ENCODE measurements at regions not wholly inside any gene's neighbourhood (a gene's known extent, or its start where the extent isn't known, plus 50 kb on each side); places are given as distances from the start of the nearest gene placed in this dataset.

DNA sequence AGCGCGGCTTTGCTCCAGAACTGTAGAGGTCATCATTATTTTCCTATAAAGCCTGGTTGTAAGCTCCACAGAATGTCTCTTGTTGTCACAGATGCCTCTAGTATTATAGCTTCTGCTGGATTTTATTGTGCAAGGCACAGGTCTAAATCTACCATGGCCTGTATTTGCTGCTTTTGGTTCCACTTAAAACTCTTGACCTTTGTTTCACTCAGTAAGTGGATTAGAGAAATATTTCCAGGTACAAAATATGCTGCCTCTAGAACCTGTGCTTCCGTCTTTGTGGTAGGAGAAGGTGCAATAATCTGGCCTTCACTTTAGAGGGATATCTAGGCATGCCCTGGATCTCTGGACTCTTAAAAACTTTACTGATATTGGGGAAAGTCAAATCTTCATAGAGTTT, 476.6 kb upstream of the CD180 start:
- TF ChIP-seq, protein P1, sequence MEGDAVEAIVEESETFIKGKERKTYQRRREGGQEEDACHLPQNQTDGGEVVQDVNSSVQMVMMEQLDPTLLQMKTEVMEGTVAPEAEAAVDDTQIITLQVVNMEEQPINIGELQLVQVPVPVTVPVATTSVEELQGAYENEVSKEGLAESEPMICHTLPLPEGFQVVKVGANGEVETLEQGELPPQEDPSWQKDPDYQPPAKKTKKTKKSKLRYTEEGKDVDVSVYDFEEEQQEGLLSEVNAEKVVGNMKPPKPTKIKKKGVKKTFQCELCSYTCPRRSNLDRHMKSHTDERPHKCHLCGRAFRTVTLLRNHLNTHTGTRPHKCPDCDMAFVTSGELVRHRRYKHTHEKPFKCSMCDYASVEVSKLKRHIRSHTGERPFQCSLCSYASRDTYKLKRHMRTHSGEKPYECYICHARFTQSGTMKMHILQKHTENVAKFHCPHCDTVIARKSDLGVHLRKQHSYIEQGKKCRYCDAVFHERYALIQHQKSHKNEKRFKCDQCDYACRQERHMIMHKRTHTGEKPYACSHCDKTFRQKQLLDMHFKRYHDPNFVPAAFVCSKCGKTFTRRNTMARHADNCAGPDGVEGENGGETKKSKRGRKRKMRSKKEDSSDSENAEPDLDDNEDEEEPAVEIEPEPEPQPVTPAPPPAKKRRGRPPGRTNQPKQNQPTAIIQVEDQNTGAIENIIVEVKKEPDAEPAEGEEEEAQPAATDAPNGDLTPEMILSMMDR (IDR thresholded peaks at IDR 0.05; ENCODE audit: low read depth, low read length, missing input control) = no peak
- no peak for TF ChIP-seq TAF1 (conservative IDR thresholded peaks at IDR 0.05)
- TF ChIP-seq GABPA (IDR thresholded peaks at IDR 0.05 in 1 of 2, conservative IDR thresholded peaks at IDR 0.05 in 1 of 2) = no peak
- TF ChIP-seq YY1 (IDR thresholded peaks at IDR 0.05) = no peak
- no peak for TF ChIP-seq JUND (IDR thresholded peaks at IDR 0.05)
- TF ChIP-seq SP1 (IDR thresholded peaks at IDR 0.05) = no peak

All from liver (tissue), 3 donors.